HCT116 (cell line): ENCODE measurements at regions not wholly inside any gene's neighbourhood (a gene's known extent, or its start where the extent isn't known, plus 50 kb on each side); places are given as distances from the start of the nearest gene placed in this dataset.

Experiments used
- ATAC-seq: fragments of 200-7000 bp; cut with Tn5 transposase; 2 replicates; pipeline ENCODE4 v1.9.1; 2020; ENCODE audit warnings: mild to moderate bottlenecking, moderate library complexity
- BruUV-seq: library from RNA; stranded (reverse); fragments of 400-500 nt; replicated peaks from 2 replicates; lab custom pipeline; 2021; lab: Mats Ljungman, UMichigan
- CTCF ChIA-PET: fragments of 300-600 bp; sonication (Branson Sonifier 250); formaldehyde crosslinking; loops from one replicate; lab custom pipeline; 2021; ENCODE audit warnings: antibody characterized with exemption; lab: Charles Lee
- POLR2A ChIA-PET: fragments of 300-600, 350-600 bp; sonication (Branson Sonifier 250); formaldehyde crosslinking; loops from one replicate; lab custom pipeline; 2021; ENCODE audit warnings: antibody characterized with exemption; lab: Charles Lee
- RAD21 ChIA-PET, 2 experiments: fragments of 300-600 bp; sonication (Branson Sonifier 250); formaldehyde crosslinking; loops; one replicate each; lab custom pipeline; 2023; ENCODE audit warnings: low total read pairs in 2 of 2; ENCODE audit not compliant: uncharacterized antibody in 2 of 2, unreplicated experiment in 2 of 2, low non-redundant PET in 1 of 2; lab: Charles Lee
- DNase-seq: peaks from one replicate; pipeline ENCODE4 v3.0.0-alpha.2; 2010; ENCODE audit warnings: low read depth, low spot score
- H2AFZ ChIP-seq: fragments of 200-600 bp; shearing (Covaris generic), sonication (generic); 2 replicates; pipeline ENCODE4 v1.6.1; 2017; ENCODE audit warnings: low read depth, mixed run types, mixed read lengths, antibody characterized with exemption, low read length; ENCODE audit not compliant: poor library complexity, severe bottlenecking
- H3K27ac ChIP-seq: 2 replicates; pipeline ENCODE4 v1.5.1; 2012; ENCODE audit warnings: low read depth, low read length
- H3K27me3 ChIP-seq: fragments of 200-600 bp; sonication (generic); 2 replicates; pipeline ENCODE4 v1.6.1; 2016; ENCODE audit warnings: mixed run types, low read length, mixed read lengths; ENCODE audit not compliant: insufficient read depth
- H3K36me3 ChIP-seq, 2 experiments: fragments of 200-500 bp in 1 of 2; fragments of 200-600 bp in 1 of 2; sonication (Bioruptor generic) in 1 of 2; sonication (generic) in 1 of 2; 2 replicates each; pipeline versions ENCODE4 v1.5.1 to v1.6.1; 2014 to 2016; ENCODE audit warnings: low read length in 2 of 2, inconsistent platforms in 1 of 2, mixed read lengths in 1 of 2, mixed run types in 1 of 2; ENCODE audit not compliant: insufficient read depth in 2 of 2, control insufficient read depth in 1 of 2
- H3K4me1 ChIP-seq, 2 experiments: fragments of 200-600 bp in 1 of 2; sonication (generic) in 1 of 2; 2 replicates each; pipeline versions ENCODE4 v1.5.1 to v1.6.1; 2012 to 2017; ENCODE audit warnings: low read length in 2 of 2, inconsistent platforms in 1 of 2, mild to moderate bottlenecking in 1 of 2, mixed read lengths in 1 of 2, mixed run types in 1 of 2, moderate library complexity in 1 of 2; ENCODE audit not compliant: insufficient read depth in 2 of 2, control insufficient read depth in 1 of 2
- H3K4me2 ChIP-seq: fragments of 200-600 bp; sonication (generic); 2 replicates; pipeline ENCODE4 v1.6.1; 2017; ENCODE audit warnings: mixed run types, low read length, mixed read lengths
- H3K4me3 ChIP-seq, 2 experiments: fragments of 200-600 bp in 1 of 2; sonication (generic) in 1 of 2; replicated peaks in 1 of 2; 2 replicates each; pipeline ENCODE4 v1.5.1; 2011 to 2016; ENCODE audit warnings: low read length in 2 of 2, control low read depth in 1 of 2, low read depth in 1 of 2, mild to moderate bottlenecking in 1 of 2, mixed read lengths in 1 of 2, mixed run types in 1 of 2
- H3K79me2 ChIP-seq: fragments of 200-600 bp; sonication (generic); 2 replicates; pipeline ENCODE4 v1.6.1; 2017; ENCODE audit warnings: mild to moderate bottlenecking, mixed run types, low read length, moderate library complexity, mixed read lengths; ENCODE audit not compliant: insufficient read depth
- H3K9ac ChIP-seq: fragments of 200-600 bp; sonication (generic); 2 replicates; pipeline ENCODE4 v1.6.1; 2016; ENCODE audit warnings: low read length, mixed read lengths
- H3K9me2 ChIP-seq: fragments of 200-600 bp; sonication (generic), shearing (Covaris generic); 2 replicates; pipeline ENCODE4 v1.6.1; 2017; ENCODE audit warnings: mixed run types, mild to moderate bottlenecking, moderate library complexity; ENCODE audit not compliant: insufficient read depth
- H3K9me3 ChIP-seq, 2 experiments: fragments of 200-500 bp in 1 of 2; fragments of 200-600 bp in 1 of 2; sonication (Bioruptor generic) in 1 of 2; sonication (generic) in 1 of 2; 2 replicates each; pipeline ENCODE4 v1.6.1; 2014 to 2017; ENCODE audit warnings: low read length in 2 of 2, mixed read lengths in 2 of 2, inconsistent platforms in 1 of 2, low read depth in 1 of 2, mild to moderate bottlenecking in 1 of 2, mixed run types in 1 of 2, moderate library complexity in 1 of 2; ENCODE audit not compliant: control insufficient read depth in 1 of 2, insufficient read depth in 1 of 2
- H4K20me1 ChIP-seq: fragments of 200-600 bp; sonication (generic), shearing (Covaris generic); 2 replicates; pipeline ENCODE4 v1.6.1; 2017; ENCODE audit warnings: mixed run types, mild to moderate bottlenecking, moderate library complexity; ENCODE audit not compliant: insufficient read depth
- CEBPB ChIP-seq: IDR thresholded peaks from 2 replicates; pipeline ENCODE4 v1.6.1; 2012; ENCODE audit warnings: low read depth
- ELF1 ChIP-seq: IDR thresholded peaks from 2 replicates; pipeline ENCODE4 v1.6.1; 2012; ENCODE audit warnings: low read depth, borderline replicate concordance
- FOSL1 ChIP-seq: IDR thresholded peaks from 2 replicates; pipeline ENCODE4 v1.6.1; 2012; ENCODE audit warnings: low read depth
- REST ChIP-seq: IDR thresholded peaks from 2 replicates; pipeline ENCODE4 v1.6.1; 2012; ENCODE audit warnings: low read depth
- YY1 ChIP-seq: IDR thresholded peaks from 2 replicates; pipeline ENCODE4 v1.6.1; 2011; ENCODE audit warnings: low read length, low read depth, moderate library complexity, mild to moderate bottlenecking; ENCODE audit not compliant: insufficient replicate concordance; ENCODE audit errors: extremely low read depth
- intact Hi-C: fragments of 100-400 bp; cut with micrococcal nuclease; formaldehyde crosslinking; loops from 2 replicates; pipeline ENCODE4 v1.10.0; 2022
- TF ChIP-seq, protein P1 (sequence below): IDR thresholded peaks from 2 replicates; pipeline ENCODE4 v1.6.1; 2011; ENCODE audit warnings: mild to moderate bottlenecking, low read length, moderate library complexity; ENCODE audit not compliant: insufficient replicate concordance; ENCODE audit errors: extremely low read depth

- no peaks in the 10 kb centered on the region for H3K27me3 ChIP-seq
- H3K27ac ChIP-seq, result no peak overlapping the region
- no peak overlapping the region for H2AFZ ChIP-seq
- ChIA-PET POLR2A (no interaction called here), RAD21 (no interaction called here), CTCF (no interaction called here)
- no peaks in the 10 kb centered on the region for H4K20me1 ChIP-seq
- H3K4me3 ChIP-seq, result no peak overlapping the region
- no peak overlapping the region for H3K9ac ChIP-seq
- DNase-seq (no peak), ATAC-seq (no peak)
- H3K9me3 ChIP-seq, result no peaks in the 10 kb centered on the region; a peak in 1 of 4 replicates
- no peaks in the 10 kb centered on the region for H3K9me2 ChIP-seq
- no peak overlapping the region for H3K4me2 ChIP-seq
- H3K79me2 ChIP-seq, result no peaks in the 10 kb centered on the region
- intact Hi-C loops, result no loop called here
- TF ChIP-seq REST, result no peak
- TF ChIP-seq ELF1, result no peak
- TF ChIP-seq CEBPB, result no peak
- no peak for TF ChIP-seq FOSL1
- TF ChIP-seq, protein P1, sequence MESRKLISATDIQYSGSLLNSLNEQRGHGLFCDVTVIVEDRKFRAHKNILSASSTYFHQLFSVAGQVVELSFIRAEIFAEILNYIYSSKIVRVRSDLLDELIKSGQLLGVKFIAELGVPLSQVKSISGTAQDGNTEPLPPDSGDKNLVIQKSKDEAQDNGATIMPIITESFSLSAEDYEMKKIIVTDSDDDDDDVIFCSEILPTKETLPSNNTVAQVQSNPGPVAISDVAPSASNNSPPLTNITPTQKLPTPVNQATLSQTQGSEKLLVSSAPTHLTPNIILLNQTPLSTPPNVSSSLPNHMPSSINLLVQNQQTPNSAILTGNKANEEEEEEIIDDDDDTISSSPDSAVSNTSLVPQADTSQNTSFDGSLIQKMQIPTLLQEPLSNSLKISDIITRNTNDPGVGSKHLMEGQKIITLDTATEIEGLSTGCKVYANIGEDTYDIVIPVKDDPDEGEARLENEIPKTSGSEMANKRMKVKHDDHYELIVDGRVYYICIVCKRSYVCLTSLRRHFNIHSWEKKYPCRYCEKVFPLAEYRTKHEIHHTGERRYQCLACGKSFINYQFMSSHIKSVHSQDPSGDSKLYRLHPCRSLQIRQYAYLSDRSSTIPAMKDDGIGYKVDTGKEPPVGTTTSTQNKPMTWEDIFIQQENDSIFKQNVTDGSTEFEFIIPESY, result no peak
- no peak for TF ChIP-seq YY1
- H3K4me1 ChIP-seq, result no peaks in the 10 kb centered on the region
- no TSS peak for BruUV-seq
- no peaks in the 10 kb centered on the region for H3K36me3 ChIP-seq
These were observed 253.3 kb downstream of the ERMARD start for GRCh38 chr6:170004585-170005210.
